Right kidney (tissue), 1 donor: ENCODE measurements at regions not wholly inside any gene's neighbourhood (a gene's known extent, or its start where the extent isn't known, plus 50 kb on each side); places are given as distances from the start of the nearest gene placed in this dataset.

ENCODE experiments used
- DNase-seq: peaks from one replicate; pipeline ENCODE4 v3.0.0-alpha.2; 2016

DNA sequence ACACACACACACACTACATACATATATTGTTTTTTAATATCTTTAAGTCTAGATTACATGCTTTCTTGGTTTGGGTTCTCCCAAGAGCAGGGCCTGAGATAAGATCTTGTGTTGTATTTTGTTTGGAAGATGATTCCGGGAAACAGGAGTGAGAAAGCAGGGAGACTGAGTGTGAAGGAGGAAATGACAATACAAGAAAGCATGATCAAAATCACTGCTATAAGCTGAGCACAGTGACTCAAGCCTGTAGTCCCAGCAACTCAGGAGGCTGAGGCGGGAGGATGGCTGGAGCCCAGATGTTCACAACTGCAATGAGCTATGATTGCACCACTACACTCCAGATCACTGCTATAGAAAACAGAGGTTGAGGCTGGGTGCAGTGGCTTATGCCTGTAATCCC is 267.6 kb downstream of the SKIDA1 start:
- no peak for DNase-seq

DNA sequence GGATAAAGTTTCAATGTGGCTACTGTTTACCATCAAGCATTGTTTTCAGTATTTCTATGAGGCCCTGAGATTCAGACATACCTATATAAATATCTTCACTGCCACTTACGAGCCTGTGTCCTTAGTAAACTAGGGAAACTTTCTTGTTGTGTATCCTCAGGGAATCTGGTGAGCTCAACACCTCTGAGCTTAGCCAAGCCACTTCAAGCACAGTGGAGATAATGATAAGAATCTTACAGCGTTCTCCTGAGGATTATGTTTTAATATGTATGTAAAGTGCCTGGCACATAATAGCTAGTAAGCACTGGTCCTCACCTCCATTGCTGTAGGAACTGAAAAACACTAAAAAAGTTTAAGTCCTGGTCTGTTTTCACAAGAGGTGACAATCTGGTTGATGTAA is 268.3 kb downstream of the SKIDA1 start:
- no peak for DNase-seq

DNA sequence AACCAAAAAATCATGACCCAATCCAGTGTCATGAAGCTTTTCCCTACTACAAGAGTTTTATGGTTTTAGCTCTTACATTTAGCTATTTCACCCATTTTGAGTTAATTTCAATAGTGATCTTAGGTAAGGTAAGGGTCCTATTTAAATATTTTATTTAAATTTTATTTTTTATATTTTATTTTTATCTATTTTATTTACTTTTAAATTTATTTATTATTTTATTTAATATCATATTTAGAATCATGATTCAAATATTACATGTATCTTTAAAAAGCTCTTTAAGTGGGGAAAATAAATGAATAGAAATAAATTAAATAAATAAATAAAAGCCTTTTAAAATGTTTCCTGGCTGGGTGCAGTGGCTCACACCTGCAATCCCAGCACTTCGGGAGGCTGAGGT is 276.0 kb downstream of the SKIDA1 start:
- no peak for DNase-seq

GRCh38 chr10:21247592-21247991 is 277.9 kb downstream of the SKIDA1 start:
- DNase-seq = no peak

- no peak for DNase-seq
Measured at GRCh38 chr10:21246178-21246577, 279.3 kb downstream of the SKIDA1 start.

DNA sequence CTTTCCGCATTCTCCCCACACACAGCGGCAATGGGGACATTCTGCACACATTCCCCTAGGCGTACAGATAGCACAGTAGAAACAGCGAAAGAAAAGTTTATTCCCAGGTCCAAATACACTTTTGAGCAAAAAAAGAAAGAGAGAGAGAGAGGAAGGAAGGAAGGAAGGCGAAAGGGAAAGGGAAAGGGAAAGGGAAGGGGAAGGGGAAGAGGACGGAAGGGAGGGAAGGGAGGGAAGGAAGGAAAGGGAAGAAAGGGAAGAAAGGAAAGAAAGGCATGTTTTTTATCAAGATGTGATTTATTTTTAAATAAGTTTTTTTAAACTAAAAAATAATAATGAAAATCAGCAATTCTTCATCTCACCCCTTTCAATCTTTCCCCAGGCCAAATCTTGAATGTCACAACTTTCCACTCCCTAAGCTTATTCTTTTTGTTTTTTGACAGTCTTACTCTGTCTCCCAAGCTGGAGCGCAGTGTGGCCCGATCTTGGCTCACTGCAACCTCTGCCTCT is 281.7 kb downstream of the SKIDA1 start:
- DNase-seq = no peak

DNA sequence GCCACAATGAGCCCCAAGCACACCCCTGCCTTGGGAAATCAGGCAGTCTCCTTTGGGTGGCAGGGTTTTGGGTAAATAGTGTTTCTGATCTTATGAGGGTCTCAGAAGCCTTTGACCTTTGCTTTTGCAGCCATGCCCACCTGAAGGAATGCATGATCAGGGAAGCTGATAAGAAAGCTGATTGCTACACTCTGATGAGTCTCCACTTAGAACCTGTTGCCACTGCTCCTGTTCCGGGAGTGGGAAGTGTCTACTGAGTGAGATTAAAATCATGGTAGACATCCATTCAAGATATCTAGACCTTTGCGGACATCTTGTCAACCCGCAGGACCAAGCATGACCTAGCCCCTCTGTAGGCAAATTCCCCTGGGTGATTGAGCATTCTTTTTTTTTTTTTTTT is 282.6 kb downstream of the SKIDA1 start:
- no peak for DNase-seq

GRCh38 chr10:21238717-21239116 is 286.8 kb downstream of the SKIDA1 start:
- no peak for DNase-seq

DNA sequence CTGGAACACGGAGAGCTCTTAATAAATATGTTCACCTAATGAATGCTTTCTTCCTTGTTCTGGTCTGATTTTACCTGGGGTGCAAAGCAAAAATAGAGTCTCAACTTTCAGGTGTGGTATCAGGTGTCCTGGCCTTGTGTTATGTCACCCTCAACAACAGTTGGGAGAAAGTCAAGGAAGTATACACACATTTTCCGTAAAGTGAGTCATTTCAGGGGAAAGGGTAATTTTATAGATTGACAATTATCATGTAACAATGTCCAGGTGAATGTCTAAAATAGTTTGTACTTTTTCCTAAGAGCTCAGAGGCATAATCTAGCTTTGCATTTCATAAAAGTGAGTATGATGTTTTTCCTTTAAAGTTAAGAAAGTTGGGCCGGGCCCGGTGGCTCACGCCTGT is 287.4 kb downstream of the SKIDA1 start:
- DNase-seq = no peak

DNA sequence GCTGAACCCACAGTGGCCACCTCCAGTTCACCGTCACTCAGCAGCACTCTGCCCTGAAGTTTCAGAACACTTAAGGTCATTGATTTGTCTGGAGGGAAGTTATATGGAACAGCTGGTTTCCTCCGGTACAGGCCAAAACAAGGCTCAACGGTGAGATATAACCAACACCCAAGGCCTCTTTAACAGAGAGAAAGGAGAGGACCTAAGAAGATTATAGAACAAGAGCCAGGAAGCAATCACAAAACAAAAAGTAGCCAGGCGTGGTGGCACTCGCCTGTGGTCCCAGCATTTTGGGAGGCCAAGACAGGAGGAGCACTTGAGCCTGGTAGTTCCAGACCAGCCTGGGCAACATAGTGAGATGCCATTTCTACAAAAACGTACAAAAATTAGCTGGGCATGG is 290.7 kb downstream of the SKIDA1 start:
- DNase-seq = no peak

GRCh38 chr10:21230219-21230618 is 295.3 kb downstream of the SKIDA1 start:
- DNase-seq = no peak

- no peak for DNase-seq
Measured at GRCh38 chr10:21217748-21218367, 307.6 kb downstream of the SKIDA1 start.

DNA sequence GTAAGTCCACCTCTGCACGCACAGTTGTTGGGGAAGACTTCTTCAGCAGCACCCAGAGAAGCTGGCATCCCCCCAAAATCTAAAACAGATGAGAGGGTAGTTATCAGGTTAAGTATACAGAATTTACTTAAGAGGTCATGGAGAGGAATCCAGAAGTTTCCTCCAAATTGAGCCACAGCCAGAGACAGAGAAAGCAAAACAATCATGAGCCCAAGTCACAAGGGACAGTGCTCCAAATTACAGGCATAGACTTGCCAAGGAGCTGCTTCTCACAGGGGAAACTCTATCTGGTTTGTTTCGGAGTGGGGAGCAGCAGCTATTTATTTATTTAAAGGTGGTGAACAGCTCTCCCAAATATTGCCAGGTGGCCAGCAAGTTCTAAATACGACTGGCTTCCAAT is 308.4 kb downstream of the SKIDA1 start:
- DNase-seq = no peak

DNA sequence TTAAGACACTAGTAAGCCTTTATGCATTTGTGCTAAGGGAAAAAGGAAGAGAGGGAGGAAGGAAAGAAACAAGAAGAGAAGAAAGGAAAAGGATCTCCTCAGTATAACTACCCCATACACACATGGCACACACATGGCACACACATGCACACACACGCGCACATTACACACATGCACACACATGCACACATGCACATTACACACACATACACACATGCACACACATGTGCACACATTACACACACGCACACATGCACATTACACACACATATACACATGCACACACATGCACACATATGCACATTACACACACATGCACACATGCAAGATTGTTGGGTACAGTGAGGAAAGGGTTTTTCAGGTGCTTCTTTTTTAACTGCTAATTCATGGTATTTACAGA is 311.2 kb downstream of the SKIDA1 start:
- DNase-seq = no peak

DNA sequence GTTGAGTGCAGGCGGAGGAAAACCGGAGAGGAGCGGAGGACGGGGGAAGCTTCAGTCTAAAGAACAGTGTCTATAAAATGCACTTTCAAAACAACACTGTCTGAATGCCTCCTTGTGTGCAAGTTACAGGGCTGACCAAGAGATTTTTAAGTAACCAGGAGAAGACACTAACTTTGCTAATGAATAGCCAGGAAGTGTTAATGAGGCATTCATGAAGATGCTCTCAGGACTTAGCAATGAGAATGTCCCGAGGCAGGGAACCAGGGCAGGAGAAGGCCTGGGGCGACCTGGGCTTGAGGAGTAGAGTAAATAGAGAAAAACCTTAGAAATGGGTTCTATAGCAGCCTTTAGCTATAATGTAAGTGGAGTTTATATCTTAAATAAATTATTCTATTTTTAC is 312.1 kb downstream of the SKIDA1 start:
- DNase-seq = no peak

- DNase-seq = no peak
Measured at GRCh38 chr10:21212912-21213311, 312.6 kb downstream of the SKIDA1 start.

- DNase-seq = no peak
Measured at GRCh38 chr10:21212348-21212747, 313.1 kb downstream of the SKIDA1 start.

GRCh38 chr10:21209495-21209894 is 312.4 kb upstream of the NEBL start:
- no peak for DNase-seq

DNA sequence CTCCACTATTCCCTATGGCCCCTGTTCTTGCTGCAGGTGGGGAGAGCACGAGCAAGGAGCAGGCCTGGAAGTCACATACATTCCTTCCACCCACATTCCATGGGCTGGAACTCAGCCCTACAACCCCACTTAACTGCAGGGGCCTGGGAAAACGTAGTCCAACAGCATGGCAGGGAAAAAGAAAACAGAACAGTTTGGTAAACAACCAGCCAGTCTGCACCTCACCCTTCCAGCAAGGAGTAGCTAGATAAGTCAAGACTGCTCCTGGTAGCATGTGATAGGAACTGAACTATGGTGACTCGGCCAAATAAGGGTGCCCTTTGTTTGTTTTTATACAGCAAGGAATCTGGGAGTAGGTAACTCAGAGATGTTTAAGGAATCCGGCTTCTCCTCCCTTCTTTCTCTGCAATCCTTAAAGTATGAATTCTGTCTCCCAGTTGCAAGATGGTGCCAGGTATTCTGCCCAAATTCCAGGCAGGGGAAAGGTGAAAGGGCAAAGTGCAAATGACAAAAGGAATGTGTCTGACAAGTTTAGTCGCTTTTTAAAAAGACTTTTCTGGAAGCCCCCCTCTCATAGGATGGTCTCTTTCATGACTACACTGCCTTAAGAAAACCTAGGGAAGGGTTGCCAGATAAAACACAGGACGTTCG is 311.7 kb upstream of the NEBL start:
- no peak for DNase-seq

DNA sequence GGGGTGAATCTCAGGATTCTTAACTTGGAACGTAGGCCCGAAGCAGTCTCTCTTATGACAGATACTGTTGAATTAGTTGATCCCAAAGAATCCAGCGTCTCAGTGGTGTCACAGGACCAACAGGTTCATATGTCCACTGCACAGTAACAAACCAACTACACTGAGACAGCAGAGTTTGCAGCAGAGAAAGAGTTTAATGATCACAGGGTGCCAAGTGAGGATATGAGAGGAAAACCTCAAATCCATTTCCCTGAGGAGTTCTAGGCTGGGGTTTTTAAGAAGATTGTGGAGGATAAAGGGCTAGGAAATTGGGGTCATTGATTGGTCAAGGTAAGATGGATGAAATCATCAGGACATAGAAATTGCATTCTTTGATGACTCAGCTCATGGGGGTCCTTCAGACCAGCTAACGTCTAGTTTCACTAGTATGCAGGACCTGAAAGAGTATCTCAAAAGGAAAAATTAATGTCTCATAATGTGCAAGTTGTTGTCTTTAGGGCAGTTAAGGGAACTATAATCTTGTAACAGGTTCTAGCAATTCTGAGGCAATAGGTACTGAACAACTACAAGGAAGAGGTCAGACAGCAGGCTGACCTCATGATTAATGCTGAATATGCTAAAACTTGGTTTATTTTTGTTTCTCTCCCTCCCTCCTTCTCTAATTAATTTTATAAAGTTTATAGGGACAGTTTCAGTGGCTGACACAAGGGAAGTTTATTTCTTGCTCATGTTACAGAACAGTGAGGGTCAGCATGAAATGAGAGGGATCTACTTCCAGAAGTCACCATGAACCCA is 310.9 kb upstream of the NEBL start:
- no peak for DNase-seq

DNA sequence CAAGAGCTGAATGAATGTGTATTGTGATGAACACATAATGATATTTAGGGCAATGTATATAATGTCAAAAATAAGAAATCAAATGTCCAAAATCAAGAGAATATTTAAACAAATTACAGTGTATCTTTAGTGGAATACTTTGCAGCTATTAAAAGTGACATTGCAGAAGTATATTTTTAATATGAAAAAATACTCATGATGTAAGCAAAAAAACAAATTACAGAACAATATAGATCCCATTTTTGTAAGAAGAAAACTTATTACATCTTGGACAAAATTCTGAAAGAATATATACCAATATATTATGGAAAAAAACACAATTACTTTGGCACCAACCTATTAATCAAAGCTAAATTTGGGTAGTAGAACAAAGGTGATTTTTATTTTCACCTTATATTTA is 308.2 kb upstream of the NEBL start:
- no peak for DNase-seq

- DNase-seq = no peak
Measured at GRCh38 chr10:21203473-21204107, 306.5 kb upstream of the NEBL start.
